ENCODE measurements at regions not wholly inside any gene's neighbourhood (a gene's known extent, or its start where the extent isn't known, plus 50 kb on each side); places are given as distances from the start of the nearest gene placed in this dataset.

DNA sequence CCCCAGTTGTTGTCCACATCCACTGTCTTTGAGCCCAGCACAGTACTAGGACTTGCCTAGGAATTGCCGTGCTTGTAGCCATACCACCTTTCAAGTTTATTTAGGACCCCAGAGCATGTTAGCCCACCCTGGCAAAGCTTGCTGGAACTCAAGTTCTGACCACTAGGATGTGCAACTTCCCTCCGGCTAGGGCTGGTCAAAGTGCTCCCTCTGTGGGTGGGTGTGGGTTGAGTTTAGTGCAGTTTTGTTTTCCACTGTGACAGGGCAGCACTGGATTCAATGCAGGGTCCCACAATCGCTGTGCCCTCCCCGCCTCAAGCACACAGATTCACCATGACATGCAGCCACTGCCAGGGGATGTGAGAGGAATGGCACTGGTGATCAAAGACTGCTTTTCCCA lies 96.0 kb downstream of the RASGEF1B start:
- TF ChIP-seq, protein P1, sequence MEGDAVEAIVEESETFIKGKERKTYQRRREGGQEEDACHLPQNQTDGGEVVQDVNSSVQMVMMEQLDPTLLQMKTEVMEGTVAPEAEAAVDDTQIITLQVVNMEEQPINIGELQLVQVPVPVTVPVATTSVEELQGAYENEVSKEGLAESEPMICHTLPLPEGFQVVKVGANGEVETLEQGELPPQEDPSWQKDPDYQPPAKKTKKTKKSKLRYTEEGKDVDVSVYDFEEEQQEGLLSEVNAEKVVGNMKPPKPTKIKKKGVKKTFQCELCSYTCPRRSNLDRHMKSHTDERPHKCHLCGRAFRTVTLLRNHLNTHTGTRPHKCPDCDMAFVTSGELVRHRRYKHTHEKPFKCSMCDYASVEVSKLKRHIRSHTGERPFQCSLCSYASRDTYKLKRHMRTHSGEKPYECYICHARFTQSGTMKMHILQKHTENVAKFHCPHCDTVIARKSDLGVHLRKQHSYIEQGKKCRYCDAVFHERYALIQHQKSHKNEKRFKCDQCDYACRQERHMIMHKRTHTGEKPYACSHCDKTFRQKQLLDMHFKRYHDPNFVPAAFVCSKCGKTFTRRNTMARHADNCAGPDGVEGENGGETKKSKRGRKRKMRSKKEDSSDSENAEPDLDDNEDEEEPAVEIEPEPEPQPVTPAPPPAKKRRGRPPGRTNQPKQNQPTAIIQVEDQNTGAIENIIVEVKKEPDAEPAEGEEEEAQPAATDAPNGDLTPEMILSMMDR (IDR thresholded peaks at IDR 0.05): no peak
- H3K4me1 Mint-ChIP-seq (ENCODE audit: low read depth): no peaks in the 10 kb centered on the region
- H3K4me3 Mint-ChIP-seq: no peak overlapping the region
- DNase-seq: no peak
- no peak overlapping the region for H3K27ac Mint-ChIP-seq
- H3K36me3 Mint-ChIP-seq (ENCODE audit: low read depth): no peaks in the 10 kb centered on the region
- H3K9me3 Mint-ChIP-seq: no peaks in the 10 kb centered on the region; the same call in 1 of the 2 replicates
- no peaks in the 10 kb centered on the region for H3K27me3 Mint-ChIP-seq (ENCODE audit: insufficient read depth)

DNA sequence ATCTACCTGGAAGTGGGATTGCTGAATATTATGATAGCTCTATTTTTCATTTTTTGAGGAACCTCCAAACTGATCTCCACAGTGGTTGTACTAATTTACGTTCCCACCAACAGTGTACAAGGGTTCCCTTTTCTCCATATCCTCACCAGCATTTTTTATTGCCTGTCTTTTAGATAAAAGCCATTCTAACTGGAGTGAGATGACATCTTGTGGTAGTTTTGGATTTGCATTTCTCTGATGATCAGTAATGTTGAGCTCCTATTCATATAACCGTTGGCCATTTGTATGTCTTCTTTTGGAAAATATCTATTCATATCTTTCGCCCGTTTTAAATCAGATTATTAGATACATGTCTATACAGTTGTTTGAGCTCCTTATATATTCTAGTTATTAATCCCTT lies 101.8 kb downstream of the RASGEF1B start:
- H3K36me3 Mint-ChIP-seq (ENCODE audit: low read depth): no peaks in the 10 kb centered on the region
- H3K9me3 Mint-ChIP-seq: peaks cover 10% of the 10 kb centered on the region
- no peaks in the 10 kb centered on the region for H3K4me1 Mint-ChIP-seq (ENCODE audit: low read depth)
- no peak overlapping the region for H3K4me3 Mint-ChIP-seq
- no peak for DNase-seq
- TF ChIP-seq, protein P1 (IDR thresholded peaks at IDR 0.05): no peak
- H3K27me3 Mint-ChIP-seq (ENCODE audit: insufficient read depth): peaks cover 3% of the 10 kb centered on the region; the same call in 1 of the 2 replicates
- no peak overlapping the region for H3K27ac Mint-ChIP-seq

DNA sequence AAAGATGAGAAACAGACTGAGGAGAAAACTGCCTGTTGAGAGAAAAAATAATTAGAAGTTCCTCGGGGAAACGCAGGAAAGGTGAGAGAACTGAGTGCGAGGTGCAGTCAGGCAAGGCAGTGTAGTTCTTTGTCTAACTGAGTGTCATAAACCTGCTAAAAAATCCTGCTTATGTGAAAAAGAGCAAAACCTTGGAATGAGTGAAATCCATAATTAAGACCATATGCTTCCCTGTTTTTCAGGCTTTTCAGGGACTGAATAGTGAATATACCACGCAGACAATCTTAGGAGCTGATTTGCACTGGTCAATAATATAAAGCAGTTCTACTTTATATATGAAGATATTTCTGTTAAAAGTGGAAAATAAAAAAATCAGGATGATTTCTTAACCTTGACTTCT lies 104.9 kb downstream of the RASGEF1B start:
- Mint-ChIP-seq H3K4me1 (ENCODE audit: low read depth) (no peaks in the 10 kb centered on the region), H3K27me3 (ENCODE audit: insufficient read depth) (peaks cover 3% of the 10 kb centered on the region; the same call in 1 of the 2 replicates), H3K4me3 (no peak overlapping the region), H3K9me3 (peaks cover 10% of the 10 kb centered on the region), H3K36me3 (ENCODE audit: low read depth) (no peaks in the 10 kb centered on the region), H3K27ac (no peak overlapping the region)
- TF ChIP-seq, protein P1 (IDR thresholded peaks at IDR 0.05): no peak
- no peak for DNase-seq

DNA sequence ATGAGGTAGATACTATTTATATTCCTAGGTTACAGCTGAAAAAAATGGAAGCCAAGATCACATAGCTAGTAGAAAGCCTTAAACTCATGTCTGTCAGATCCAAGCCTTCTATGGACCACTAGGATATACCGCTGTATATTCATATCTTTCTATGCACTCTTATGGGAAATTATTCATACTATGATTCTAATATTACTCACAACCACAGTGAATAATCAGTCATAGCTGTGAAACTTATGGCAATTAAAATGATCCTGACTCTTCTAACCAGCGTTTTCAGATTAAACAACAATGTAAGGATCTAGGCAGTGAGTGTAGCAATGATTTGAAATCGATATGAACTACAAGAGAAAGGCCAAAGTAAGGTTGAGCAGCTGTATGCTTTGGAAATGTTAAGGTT lies 111.0 kb downstream of the RASGEF1B start:
- Mint-ChIP-seq H3K36me3 (ENCODE audit: low read depth) (no peaks in the 10 kb centered on the region), H3K27me3 (ENCODE audit: insufficient read depth) (peaks cover 2% of the 10 kb centered on the region; the same call in 1 of the 2 replicates), H3K4me1 (ENCODE audit: low read depth) (no peaks in the 10 kb centered on the region), H3K9me3 (no peaks in the 10 kb centered on the region), H3K27ac (no peak overlapping the region), H3K4me3 (no peak overlapping the region)
- no peak for DNase-seq
- TF ChIP-seq, protein P1 (IDR thresholded peaks at IDR 0.05): no peak

DNA sequence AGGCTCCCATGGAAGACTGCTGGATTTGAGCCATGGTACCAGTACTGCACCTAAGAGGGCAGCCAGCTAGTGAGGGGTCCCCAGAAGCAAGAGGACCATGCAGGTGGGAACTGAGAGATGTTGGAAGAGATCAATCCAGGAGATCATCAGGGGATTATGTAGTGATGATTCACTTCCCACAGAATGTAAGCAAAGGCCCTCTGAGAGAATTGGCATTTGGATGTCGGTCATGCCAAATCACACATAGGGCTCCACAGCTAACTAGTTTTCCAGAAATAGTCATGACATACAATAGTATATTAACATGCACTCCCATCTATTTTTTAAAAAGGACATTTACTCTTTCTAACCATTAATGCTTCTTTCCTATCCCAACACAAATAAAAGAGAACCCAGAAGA lies 112.5 kb downstream of the RASGEF1B start:
- H3K9me3 Mint-ChIP-seq: no peaks in the 10 kb centered on the region
- TF ChIP-seq, protein P1 (IDR thresholded peaks at IDR 0.05): no peak
- H3K36me3 Mint-ChIP-seq (ENCODE audit: low read depth): no peaks in the 10 kb centered on the region
- peaks cover 2% of the 10 kb centered on the region; the same call in 1 of the 2 replicates for H3K27me3 Mint-ChIP-seq (ENCODE audit: insufficient read depth)
- DNase-seq: no peak
- H3K27ac Mint-ChIP-seq: no peak overlapping the region
- no peaks in the 10 kb centered on the region for H3K4me1 Mint-ChIP-seq (ENCODE audit: low read depth)
- no peak overlapping the region for H3K4me3 Mint-ChIP-seq

DNA sequence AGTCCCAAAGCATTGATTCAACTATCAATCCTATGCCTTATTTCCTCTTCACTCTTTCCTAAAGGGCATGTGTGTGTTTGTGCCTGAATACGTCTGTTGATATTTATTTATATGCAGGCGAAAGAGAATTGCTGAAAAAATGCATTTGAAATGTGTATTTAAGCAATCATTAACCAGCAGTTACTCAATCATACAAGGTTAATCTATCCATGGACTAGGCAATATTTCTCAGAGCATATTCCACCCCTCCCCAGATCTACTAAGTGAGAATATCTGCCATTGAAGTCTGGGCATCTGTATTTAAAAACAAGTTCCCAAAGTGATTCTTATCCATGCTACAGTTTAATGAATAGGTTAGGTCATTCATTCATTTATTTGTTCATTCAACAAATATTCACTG lies 113.6 kb downstream of the RASGEF1B start:
- Mint-ChIP-seq H3K4me3 (no peak overlapping the region), H3K36me3 (ENCODE audit: low read depth) (no peaks in the 10 kb centered on the region), H3K4me1 (ENCODE audit: low read depth) (no peaks in the 10 kb centered on the region), H3K9me3 (no peaks in the 10 kb centered on the region), H3K27ac (no peak overlapping the region), H3K27me3 (ENCODE audit: insufficient read depth) (peaks cover 2% of the 10 kb centered on the region; the same call in 1 of the 2 replicates)
- TF ChIP-seq, protein P1 (IDR thresholded peaks at IDR 0.05): no peak
- no peak for DNase-seq
